ENCODE measurements at regions not wholly inside any gene's neighbourhood (a gene's known extent, or its start where the extent isn't known, plus 50 kb on each side); places are given as distances from the start of the nearest gene placed in this dataset.

DNA sequence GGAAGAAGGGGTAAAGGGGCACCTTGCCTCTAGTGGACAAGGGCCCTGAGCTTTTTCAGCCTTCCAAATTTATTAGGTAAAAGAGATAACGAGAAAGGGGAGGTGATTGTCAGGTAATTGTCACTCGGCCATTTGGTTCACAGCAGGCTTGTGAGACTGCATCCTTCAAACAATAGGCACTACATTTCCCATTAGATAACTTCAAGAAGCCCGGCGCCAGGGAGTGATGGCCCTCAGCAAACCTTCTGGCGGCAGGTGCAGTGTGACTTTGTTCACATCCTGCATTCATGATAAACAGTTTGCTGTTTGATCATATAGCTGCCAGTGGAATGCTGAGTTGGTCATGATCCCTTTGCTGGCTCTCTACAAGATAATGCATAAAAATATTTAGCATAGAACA lies 185.1 kb downstream of the CWF19L2 start:
- no peaks in the 10 kb centered on the region for H3K36me3 Mint-ChIP-seq (ENCODE audit: low read depth)
- TF ChIP-seq CTCF (conservative IDR thresholded peaks at IDR 0.05), result no peak

DNA sequence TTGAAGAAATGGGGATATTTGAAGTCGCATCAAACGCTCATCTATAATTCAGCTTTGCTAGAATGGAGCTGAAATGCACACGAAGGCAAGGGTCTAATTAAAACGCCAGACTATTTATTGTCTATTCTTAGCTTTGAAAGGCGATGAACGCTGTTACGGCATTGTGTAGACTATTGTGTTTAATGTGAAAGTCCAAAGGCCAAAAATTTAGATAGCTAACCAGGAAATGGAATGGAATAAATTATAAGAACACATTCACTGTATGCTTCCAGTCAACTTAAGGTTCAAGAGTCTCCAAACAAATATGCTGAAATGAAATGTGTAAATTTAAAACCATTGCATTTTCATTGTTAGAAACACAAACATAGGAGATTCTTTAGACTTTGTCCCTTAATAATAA lies 186.2 kb downstream of the CWF19L2 start:
- Histone ChIP-seq H3K9me3 (ENCODE audit: control insufficient read depth, low read length) (no peaks in the 10 kb centered on the region), H3K9ac (ENCODE audit: extremely low read depth, low read length, poor library complexity, severe bottlenecking) (no peak overlapping the region), H3K4me3 (ENCODE audit: low read length) (no peak overlapping the region), H3K27ac (ENCODE audit: low read depth, low read length) (no peak overlapping the region), H3K36me3 (ENCODE audit: control insufficient read depth, insufficient read depth, low read length) (no peaks in the 10 kb centered on the region), H3K27me3 (ENCODE audit: control insufficient read depth, insufficient read depth, low read length, poor library complexity, severe bottlenecking) (no peaks in the 10 kb centered on the region), H3K4me1 (ENCODE audit: control insufficient read depth, insufficient read depth, low read length) (peaks cover 9% of the 10 kb centered on the region)
- no peak overlapping the region for H3K4me3 Mint-ChIP-seq
- H3K27me3 Mint-ChIP-seq (ENCODE audit: insufficient read depth), result no peaks in the 10 kb centered on the region
- peaks cover 8% of the 10 kb centered on the region for H3K4me1 Mint-ChIP-seq
- 88 to 95% methylated on average over 4 to 7 of the region's 7 CpGs for WGBS, 2 experiments (ENCODE audit: insufficient coverage in 1 of 2, insufficient read length in 1 of 2)
- no peak for TF ChIP-seq CTCF (conservative IDR thresholded peaks at IDR 0.05)
- peaks cover 17% of the 10 kb centered on the region for H3K9me3 Mint-ChIP-seq
- no peaks in the 10 kb centered on the region for H3K36me3 Mint-ChIP-seq (ENCODE audit: low read depth)
- no peak for DNase-seq
- H3K27ac Mint-ChIP-seq, result no peak overlapping the region

More for the DNA sequence above, 185.1 kb downstream of the CWF19L2 start:
- DNase-seq, result peak; percentile 90
- Histone ChIP-seq H3K36me3 (ENCODE audit: control insufficient read depth, insufficient read depth, low read length) (no peaks in the 10 kb centered on the region), H3K4me1 (ENCODE audit: control insufficient read depth, insufficient read depth, low read length) (peaks cover 9% of the 10 kb centered on the region), H3K27ac (ENCODE audit: low read depth, low read length) (no peak overlapping the region), H3K27me3 (ENCODE audit: control insufficient read depth, insufficient read depth, low read length, poor library complexity, severe bottlenecking) (no peaks in the 10 kb centered on the region), H3K4me3 (ENCODE audit: low read length) (no peak overlapping the region), H3K9me3 (ENCODE audit: control insufficient read depth, low read length) (no peaks in the 10 kb centered on the region), H3K9ac (ENCODE audit: extremely low read depth, low read length, poor library complexity, severe bottlenecking) (no peak overlapping the region)
- no peak overlapping the region for H3K4me3 Mint-ChIP-seq
- H3K4me1 Mint-ChIP-seq, result peaks cover 8% of the 10 kb centered on the region
- peaks cover 17% of the 10 kb centered on the region for H3K9me3 Mint-ChIP-seq
- 45 to 52% methylated on average over 3 to 5 of the region's 5 CpGs for WGBS, 2 experiments (ENCODE audit: insufficient coverage in 1 of 2, insufficient read length in 1 of 2)
- peak overlapping the region; percentile 46 for H3K27ac Mint-ChIP-seq
- H3K27me3 Mint-ChIP-seq (ENCODE audit: insufficient read depth), result no peaks in the 10 kb centered on the region

DNA sequence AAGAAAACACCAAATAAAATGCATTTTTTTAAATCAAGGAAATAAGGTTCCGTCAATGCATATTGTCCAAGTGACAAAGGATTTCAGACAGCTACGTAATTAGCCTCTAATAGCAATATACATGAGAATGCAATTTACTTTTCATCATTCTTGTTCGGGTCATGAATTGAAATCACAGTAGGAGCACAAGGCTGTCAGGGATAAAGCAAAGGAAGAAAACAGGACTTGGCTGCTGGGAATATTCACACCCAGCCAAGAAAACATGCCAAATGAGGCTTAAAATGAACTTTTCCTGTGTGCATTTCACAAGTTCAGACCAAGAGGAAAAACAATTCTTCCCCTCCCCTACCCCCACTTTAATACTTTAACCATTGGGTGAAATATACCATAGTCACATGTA lies 188.6 kb downstream of the CWF19L2 start:
- H3K27me3 ChIP-seq (ENCODE audit: control insufficient read depth, insufficient read depth, low read length, poor library complexity, severe bottlenecking), result no peaks in the 10 kb centered on the region
- peaks cover 8% of the 10 kb centered on the region for H3K4me1 Mint-ChIP-seq
- no peaks in the 10 kb centered on the region for H3K36me3 ChIP-seq (ENCODE audit: control insufficient read depth, insufficient read depth, low read length)
- no peak overlapping the region for H3K4me3 Mint-ChIP-seq
- no peak overlapping the region for H3K27ac Mint-ChIP-seq
- H3K27ac ChIP-seq (ENCODE audit: low read depth, low read length), result no peak overlapping the region
- H3K27me3 Mint-ChIP-seq (ENCODE audit: insufficient read depth), result no peaks in the 10 kb centered on the region
- 86 to 88% methylated on average over 2 to 3 of the region's 3 CpGs for WGBS, 2 experiments (ENCODE audit: insufficient coverage in 1 of 2, insufficient read length in 1 of 2)
- no peak overlapping the region for H3K9ac ChIP-seq (ENCODE audit: extremely low read depth, low read length, poor library complexity, severe bottlenecking)
- peaks cover 9% of the 10 kb centered on the region for H3K4me1 ChIP-seq (ENCODE audit: control insufficient read depth, insufficient read depth, low read length)
- peaks cover 17% of the 10 kb centered on the region for H3K9me3 Mint-ChIP-seq
- no peaks in the 10 kb centered on the region for H3K36me3 Mint-ChIP-seq (ENCODE audit: low read depth)
- H3K9me3 ChIP-seq (ENCODE audit: control insufficient read depth, low read length), result no peaks in the 10 kb centered on the region
- no peak for TF ChIP-seq CTCF (conservative IDR thresholded peaks at IDR 0.05)
- no peak for DNase-seq
- H3K4me3 ChIP-seq (ENCODE audit: low read length), result no peak overlapping the region

All from endodermal cell (in vitro differentiated cells).